Naive thymus-derived CD8-positive, alpha-beta T cell (primary cell): ENCODE measurements at regions not wholly inside any gene's neighbourhood (a gene's known extent, or its start where the extent isn't known, plus 50 kb on each side); places are given as distances from the start of the nearest gene placed in this dataset.

Source experiments
- ATAC-seq, 2 donors: fragments of 150-1000 bp; cut with Tn5 transposase in 1 of 2; sonication (Bioruptor Pico), chemical (Tn5 transposase) in 1 of 2; 1 replicate in 1 of 2; 2 replicates in 1 of 2; pipeline ENCODE4 v1.10.0; 2021; ENCODE audit warnings: mild to moderate bottlenecking in 2 of 2, moderate library complexity in 2 of 2
- POLR2A ChIA-PET: fragments of 350-600 bp; sonication (Branson Sonifier 250); formaldehyde crosslinking; loops from one replicate; lab custom pipeline; 2021; ENCODE audit warnings: antibody characterized with exemption; lab: Charles Lee
- DNase-seq, 10 donors: peaks; one replicate each; pipeline versions ENCODE4 v3.0.0 to v3.0.0-alpha.2; 2020 to 2022
- H3K27ac Mint-ChIP-seq, 10 donors: one replicate each; pipeline ENCODE4 v1.8.0; 2020 to 2022; ENCODE audit warnings: mild to moderate bottlenecking in 10 of 10, mixed read lengths in 10 of 10, moderate library complexity in 4 of 10, inconsistent platforms in 1 of 10
- H3K27me3 Mint-ChIP-seq, 5 donors: one replicate each; pipeline ENCODE4 v1.8.0; 2021 to 2022; ENCODE audit warnings: mixed read lengths in 5 of 5
- H3K36me3 Mint-ChIP-seq, 3 donors: one replicate each; pipeline ENCODE4 v1.8.0; 2020 to 2022; ENCODE audit warnings: mixed read lengths in 3 of 3, mild to moderate bottlenecking in 2 of 3, inconsistent platforms in 1 of 3
- H3K4me1 Mint-ChIP-seq, 4 donors: one replicate each; pipeline ENCODE4 v1.8.0; 2021 to 2022; ENCODE audit warnings: mixed read lengths in 4 of 4
- H3K4me3 Mint-ChIP-seq, 10 donors: one replicate each; pipeline ENCODE4 v1.8.0; 2020 to 2022; ENCODE audit warnings: mild to moderate bottlenecking in 10 of 10, mixed read lengths in 10 of 10, moderate library complexity in 6 of 10, inconsistent platforms in 1 of 10
- H3K9me3 Mint-ChIP-seq, 9 donors: one replicate each; pipeline ENCODE4 v1.8.0; 2020 to 2022; ENCODE audit warnings: mixed read lengths in 9 of 9, mild to moderate bottlenecking in 3 of 9, inconsistent platforms in 1 of 9, moderate library complexity in 1 of 9

DNA sequence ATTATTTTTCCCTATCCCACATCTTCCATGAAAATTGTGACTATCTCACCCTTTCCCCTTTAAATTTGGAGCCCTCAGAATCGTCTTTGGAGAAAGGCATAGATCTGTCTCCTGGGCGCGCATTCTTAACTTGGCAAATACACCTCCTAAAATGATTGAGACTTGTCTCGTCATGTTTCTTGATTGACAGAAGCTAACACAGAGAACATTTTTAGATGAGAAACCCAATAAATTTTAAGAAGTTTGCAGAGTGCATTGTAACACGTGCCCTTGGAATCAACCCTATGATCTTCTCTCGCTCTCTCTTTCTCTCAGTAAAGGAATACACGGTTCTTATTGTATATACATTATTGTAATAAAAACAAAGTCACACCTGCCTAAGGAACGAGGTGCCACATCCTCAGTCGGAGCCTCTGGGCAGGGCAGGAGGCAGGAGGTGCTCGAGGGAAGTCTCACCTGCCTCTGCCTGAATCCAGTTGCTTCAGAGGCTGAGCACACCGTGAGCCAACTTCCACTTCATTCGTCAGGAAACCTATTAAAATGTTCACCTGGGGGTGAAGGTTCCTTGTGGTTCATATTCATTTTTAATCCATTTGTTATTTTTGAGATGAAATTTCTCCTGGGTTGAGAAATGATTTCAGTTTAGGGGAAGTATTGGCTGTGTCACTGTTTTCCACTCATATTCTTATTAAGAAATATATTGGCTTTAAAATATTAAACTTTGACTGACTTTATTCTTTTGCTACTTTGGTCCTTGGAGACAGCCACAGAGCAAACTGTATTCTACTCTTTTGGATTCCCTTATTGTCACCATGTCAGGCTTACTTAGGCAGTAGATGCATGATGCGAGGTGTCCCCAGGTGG lies 90.5 kb upstream of the THBS2 start:
- DNase-seq (no peak), ATAC-seq (no peak)
- Mint-ChIP-seq H3K9me3 (peaks cover 0 to 2% (median 0%) of the 10 kb centered on the region in 9 donors), H3K4me1 (no peaks in the 10 kb centered on the region), H3K27ac (no peak overlapping the region), H3K4me3 (no peak overlapping the region), H3K36me3 (no peaks in the 10 kb centered on the region), H3K27me3 (peaks cover 3 to 26% (median 18%) of the 10 kb centered on the region in 5 donors)
- POLR2A ChIA-PET = no interaction called here

DNA sequence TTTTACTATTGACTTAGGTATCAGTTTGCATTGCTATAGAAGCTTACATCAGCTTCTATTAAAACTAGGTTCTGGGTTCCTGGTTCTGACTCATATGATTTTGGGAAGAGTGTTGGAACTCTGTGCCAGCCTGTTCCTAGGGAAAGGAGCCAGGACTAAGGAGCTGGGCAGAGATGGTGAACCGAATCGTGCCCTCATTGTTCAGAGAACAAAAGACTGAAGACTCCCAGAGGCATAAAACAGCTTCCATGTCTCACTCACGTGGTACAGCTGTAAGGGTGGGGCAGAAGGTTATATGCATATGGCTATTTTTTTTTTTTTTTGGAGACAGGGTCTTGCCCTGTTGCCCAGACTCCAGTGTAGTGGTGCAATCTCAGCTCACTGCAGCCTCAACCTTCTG lies 89.1 kb upstream of the THBS2 start:
- Mint-ChIP-seq H3K36me3 (no peaks in the 10 kb centered on the region), H3K4me1 (no peaks in the 10 kb centered on the region), H3K27ac (no peak overlapping the region), H3K9me3 (no peaks in the 10 kb centered on the region), H3K27me3 (peaks cover 2 to 26% (median 18%) of the 10 kb centered on the region in 5 donors), H3K4me3 (no peak overlapping the region)
- POLR2A ChIA-PET = no interaction called here
- no peak for ATAC-seq
- no peak for DNase-seq

DNA sequence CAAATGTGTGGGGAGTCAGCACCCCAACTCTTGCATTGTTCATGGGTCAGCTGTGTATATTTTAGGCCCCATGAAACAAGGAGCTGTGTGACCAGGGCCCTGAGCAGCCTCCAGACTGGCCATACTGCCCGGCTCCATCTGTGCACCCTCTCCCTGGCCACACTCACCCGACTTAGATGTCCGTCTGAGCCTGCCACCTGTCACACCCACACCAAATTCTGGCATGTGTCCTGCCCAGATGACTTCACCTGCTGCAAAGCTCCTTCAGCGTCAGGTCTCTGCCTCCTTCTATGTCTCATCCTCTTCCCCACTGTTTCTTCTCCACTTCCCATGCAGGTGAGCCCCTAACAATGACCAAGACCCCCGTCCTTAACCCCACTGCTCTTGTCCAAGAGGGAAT lies 88.1 kb upstream of the THBS2 start:
- DNase-seq (no peak), ATAC-seq (no peak)
- Mint-ChIP-seq H3K27me3 (peaks cover 2 to 26% (median 18%) of the 10 kb centered on the region in 5 donors), H3K9me3 (no peaks in the 10 kb centered on the region), H3K4me1 (no peaks in the 10 kb centered on the region), H3K27ac (no peak overlapping the region), H3K36me3 (no peaks in the 10 kb centered on the region), H3K4me3 (no peak overlapping the region)
- POLR2A ChIA-PET = no interaction called here

DNA sequence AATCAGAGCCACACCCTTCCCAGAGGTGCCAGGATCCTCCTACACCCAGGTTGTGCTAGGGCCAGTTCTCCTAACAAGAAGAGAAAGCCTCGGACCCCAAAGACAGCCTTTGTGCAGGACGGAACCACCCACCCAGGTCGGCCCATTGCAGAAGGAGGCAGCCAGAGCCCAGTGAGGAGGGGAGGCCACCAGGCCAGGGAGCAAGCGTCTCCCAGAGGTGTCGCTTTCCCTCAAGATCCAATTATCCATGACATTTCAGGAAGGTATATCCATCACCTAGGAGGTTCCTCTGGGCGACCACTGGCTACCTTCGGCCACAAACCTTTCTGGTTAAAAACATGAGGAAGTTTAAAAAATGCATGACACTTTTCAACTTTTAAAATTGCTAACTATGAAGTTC lies 87.4 kb upstream of the THBS2 start:
- Mint-ChIP-seq H3K4me1 (no peaks in the 10 kb centered on the region), H3K4me3 (no peak overlapping the region), H3K27ac (no peak overlapping the region), H3K36me3 (no peaks in the 10 kb centered on the region), H3K9me3 (no peaks in the 10 kb centered on the region), H3K27me3 (peaks cover 2 to 26% (median 17%) of the 10 kb centered on the region in 5 donors)
- no peak for DNase-seq
- POLR2A ChIA-PET = no interaction called here
- no peak for ATAC-seq

DNA sequence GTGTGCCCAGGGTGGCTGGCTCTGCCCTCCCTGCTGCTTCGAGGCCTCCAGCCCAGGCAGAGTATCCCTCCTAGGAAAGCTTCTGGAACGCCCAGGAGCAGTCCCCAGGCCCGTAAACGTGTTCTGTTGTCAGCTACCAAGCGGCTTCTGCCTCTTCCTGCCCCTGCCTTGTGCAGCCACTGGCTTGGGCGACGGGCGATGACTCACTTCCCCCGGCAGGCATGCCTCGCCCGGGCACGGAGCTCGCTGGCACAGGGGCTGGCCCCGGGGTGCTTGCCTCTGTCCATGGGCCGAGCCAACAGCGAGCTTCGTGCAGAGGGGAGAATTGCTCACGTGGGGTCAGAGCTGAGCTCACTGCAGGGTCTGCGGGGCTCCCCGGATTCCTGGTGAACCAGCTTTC lies 86.7 kb upstream of the THBS2 start:
- peaks cover 2 to 26% (median 13%) of the 10 kb centered on the region in 5 donors for H3K27me3 Mint-ChIP-seq
- no peaks in the 10 kb centered on the region for H3K36me3 Mint-ChIP-seq
- ATAC-seq = no peak
- POLR2A ChIA-PET = no interaction called here
- H3K9me3 Mint-ChIP-seq = no peaks in the 10 kb centered on the region
- H3K27ac Mint-ChIP-seq = no peak overlapping the region
- no peaks in the 10 kb centered on the region for H3K4me1 Mint-ChIP-seq
- no peak for DNase-seq
- no peak overlapping the region for H3K4me3 Mint-ChIP-seq

DNA sequence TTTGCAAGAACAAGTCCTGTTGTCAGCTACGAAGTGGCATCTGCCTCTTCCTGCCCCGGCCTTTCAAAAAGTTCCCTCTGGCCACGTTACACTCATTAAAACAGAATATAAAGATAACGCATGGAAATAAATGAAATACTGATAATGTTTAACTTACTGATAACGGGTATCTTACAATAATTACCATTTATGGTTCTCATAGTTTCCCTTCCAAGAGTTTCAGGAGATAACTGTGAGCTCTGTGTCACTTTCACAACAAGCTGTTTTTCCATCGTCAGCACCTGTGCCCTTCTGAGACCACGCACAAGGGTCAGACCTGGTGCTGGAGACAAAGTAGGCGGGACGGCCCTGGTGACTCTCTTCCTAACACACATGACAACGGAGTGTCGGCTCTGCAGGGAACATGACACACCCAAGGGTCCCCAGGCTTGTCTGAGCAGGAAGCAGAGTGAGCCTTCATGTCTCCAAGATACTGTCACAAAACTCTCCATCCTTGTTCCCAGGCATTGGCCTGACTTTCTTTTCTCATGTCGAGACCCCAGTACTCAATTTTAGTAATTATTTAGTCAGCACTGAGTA lies 86.2 kb upstream of the THBS2 start:
- Mint-ChIP-seq H3K27me3 (peaks cover 3 to 26% (median 12%) of the 10 kb centered on the region in 5 donors), H3K36me3 (no peaks in the 10 kb centered on the region), H3K27ac (no peak overlapping the region), H3K9me3 (no peaks in the 10 kb centered on the region), H3K4me1 (no peaks in the 10 kb centered on the region), H3K4me3 (no peak overlapping the region)
- POLR2A ChIA-PET = no interaction called here
- DNase-seq (no peak), ATAC-seq (no peak)

DNA sequence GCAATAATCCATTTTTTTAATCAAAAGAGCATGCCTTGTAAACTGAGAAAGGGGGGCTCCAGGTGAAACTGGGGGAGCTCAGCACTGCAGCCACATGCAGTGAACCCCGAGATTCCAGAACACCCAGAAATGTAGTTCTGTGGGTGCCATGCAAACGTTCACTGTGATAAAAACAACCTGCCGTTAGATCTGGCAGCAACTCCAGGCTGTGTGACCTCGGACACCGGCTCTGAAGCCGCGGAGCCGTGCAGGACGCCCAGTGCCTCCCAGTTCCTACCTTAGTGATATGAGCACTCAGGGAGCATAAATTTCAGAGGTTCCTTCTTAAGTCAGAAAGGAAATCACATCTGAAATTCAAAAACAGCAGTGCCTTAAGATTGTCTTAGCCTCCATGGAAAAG lies 85.4 kb upstream of the THBS2 start:
- Mint-ChIP-seq H3K9me3 (no peaks in the 10 kb centered on the region), H3K27me3 (peaks cover 3 to 23% (median 8%) of the 10 kb centered on the region in 5 donors), H3K4me3 (no peak overlapping the region), H3K4me1 (no peaks in the 10 kb centered on the region), H3K36me3 (no peaks in the 10 kb centered on the region), H3K27ac (no peak overlapping the region)
- POLR2A ChIA-PET = no interaction called here
- ATAC-seq (no peak), DNase-seq (no peak)

DNA sequence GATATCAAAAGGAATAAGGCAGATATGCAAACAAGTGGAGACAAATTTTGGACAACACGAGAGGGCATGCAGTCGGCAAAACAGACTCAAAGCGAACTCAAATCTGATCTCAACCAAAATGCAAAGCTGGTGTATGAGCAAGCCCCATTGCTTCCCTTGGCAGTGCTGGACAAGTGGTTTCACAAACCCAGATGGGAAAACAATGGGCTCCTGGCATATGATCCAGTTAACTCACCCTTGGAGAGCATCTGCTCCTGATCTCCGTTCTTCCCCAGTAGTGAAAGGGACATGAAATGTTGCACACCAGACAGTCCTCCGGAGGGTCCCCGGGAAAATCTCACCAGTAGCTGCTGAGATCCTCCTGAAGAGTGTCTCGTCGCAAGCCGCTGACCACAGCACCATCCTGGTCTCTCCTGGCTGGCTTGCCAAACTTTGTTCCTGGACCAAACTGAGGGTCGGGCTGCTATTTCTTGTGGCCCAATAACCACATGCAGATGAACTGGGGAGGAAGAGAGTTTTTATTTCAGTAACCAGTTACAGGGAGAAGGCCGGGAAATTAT lies 84.3 kb upstream of the THBS2 start:
- no peak for DNase-seq
- peaks cover 3 to 22% (median 13%) of the 10 kb centered on the region in 5 donors for H3K27me3 Mint-ChIP-seq
- no peak for ATAC-seq
- H3K4me3 Mint-ChIP-seq = no peak overlapping the region
- no peaks in the 10 kb centered on the region for H3K9me3 Mint-ChIP-seq
- H3K36me3 Mint-ChIP-seq = no peaks in the 10 kb centered on the region
- H3K27ac Mint-ChIP-seq = no peak overlapping the region
- POLR2A ChIA-PET = no interaction called here
- H3K4me1 Mint-ChIP-seq = no peaks in the 10 kb centered on the region

DNA sequence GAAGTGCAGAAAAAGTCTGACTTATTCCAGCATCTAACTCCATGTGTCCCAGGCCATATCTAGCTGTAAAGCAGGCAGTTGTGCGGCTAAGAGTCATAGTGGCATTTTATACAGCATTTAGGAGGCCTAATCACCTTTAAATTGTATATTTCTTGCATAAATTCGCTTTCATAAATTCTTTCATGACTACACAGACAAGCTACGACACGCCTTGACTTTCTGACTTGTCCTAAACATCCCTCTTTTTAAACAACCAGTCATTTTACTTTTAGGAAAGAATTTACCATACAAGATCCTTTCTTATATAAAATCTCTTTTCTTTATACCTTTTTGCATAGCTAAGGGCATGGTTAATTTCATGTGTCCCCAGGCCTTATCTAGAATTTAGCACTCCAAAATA lies 81.7 kb upstream of the THBS2 start:
- no peak for DNase-seq
- H3K4me1 Mint-ChIP-seq = no peaks in the 10 kb centered on the region
- no peak overlapping the region for H3K4me3 Mint-ChIP-seq
- POLR2A ChIA-PET = no interaction called here
- no peaks in the 10 kb centered on the region for H3K36me3 Mint-ChIP-seq
- no peak overlapping the region for H3K27ac Mint-ChIP-seq
- no peaks in the 10 kb centered on the region for H3K9me3 Mint-ChIP-seq
- ATAC-seq = no peak
- H3K27me3 Mint-ChIP-seq = peaks cover 8 to 31% (median 16%) of the 10 kb centered on the region in 5 donors

DNA sequence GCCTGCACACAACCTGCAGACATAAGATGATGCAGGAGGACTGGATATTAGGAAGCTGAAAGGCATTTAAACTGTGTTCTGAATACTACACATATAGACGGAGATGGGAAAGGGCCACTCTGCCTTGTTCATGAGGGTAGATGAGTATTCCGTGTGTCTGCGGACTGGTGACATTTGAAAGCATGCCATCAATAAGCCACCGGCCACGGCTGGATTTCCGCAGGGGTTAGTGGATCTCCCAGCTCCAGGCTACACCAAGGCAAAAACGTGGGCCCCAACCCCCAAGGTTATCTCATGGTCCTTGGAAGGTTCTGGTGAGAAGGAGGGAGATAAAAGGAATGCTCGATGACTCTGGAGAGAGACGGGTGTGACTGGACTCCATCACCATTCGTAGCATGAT lies 78.6 kb upstream of the THBS2 start:
- H3K36me3 Mint-ChIP-seq = no peaks in the 10 kb centered on the region
- H3K4me3 Mint-ChIP-seq = no peak overlapping the region
- H3K4me1 Mint-ChIP-seq = no peaks in the 10 kb centered on the region
- DNase-seq (no peak), ATAC-seq (no peak)
- H3K9me3 Mint-ChIP-seq = no peaks in the 10 kb centered on the region
- peaks cover 13 to 53% (median 21%) of the 10 kb centered on the region in 5 donors for H3K27me3 Mint-ChIP-seq
- POLR2A ChIA-PET = no interaction called here
- no peak overlapping the region for H3K27ac Mint-ChIP-seq

DNA sequence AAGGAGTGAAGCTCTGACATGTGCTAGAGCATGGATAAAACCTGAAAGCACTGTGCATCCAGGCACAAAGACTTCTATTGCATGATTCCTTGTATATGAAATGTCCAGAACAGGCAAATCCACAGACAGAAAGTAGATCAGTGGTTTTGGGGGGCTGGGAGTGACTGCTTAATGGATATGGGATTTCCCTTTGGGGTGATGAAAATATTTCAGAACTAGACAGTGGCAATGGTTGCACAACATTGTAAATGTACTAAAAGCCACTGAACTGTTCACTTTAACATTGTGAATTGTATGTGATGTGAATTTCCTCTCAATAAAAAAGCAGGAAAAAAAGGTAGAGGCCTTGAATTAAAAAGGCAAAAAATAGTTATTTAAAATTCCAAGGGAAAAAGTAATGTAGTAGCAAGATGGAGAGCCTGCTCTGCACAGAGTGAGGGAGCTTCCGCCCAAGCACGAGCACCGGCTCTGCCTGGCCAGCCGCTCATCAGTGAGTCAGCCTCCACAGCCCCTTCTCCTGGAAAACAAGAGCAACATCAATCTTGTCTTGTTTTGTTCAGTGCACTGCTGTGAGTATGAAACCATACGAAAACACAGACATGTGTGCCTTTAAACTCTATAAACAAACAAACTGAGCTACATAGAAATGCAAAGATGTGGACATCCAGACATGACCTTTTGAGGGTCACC lies 74.6 kb upstream of the THBS2 start:
- H3K36me3 Mint-ChIP-seq = no peaks in the 10 kb centered on the region
- peaks cover 17 to 67% (median 28%) of the 10 kb centered on the region in 5 donors for H3K27me3 Mint-ChIP-seq
- H3K4me3 Mint-ChIP-seq = no peak overlapping the region
- no peak overlapping the region for H3K27ac Mint-ChIP-seq
- POLR2A ChIA-PET = no interaction called here
- H3K9me3 Mint-ChIP-seq = no peaks in the 10 kb centered on the region
- no peak for DNase-seq
- ATAC-seq = no peak
- H3K4me1 Mint-ChIP-seq = no peaks in the 10 kb centered on the region

DNA sequence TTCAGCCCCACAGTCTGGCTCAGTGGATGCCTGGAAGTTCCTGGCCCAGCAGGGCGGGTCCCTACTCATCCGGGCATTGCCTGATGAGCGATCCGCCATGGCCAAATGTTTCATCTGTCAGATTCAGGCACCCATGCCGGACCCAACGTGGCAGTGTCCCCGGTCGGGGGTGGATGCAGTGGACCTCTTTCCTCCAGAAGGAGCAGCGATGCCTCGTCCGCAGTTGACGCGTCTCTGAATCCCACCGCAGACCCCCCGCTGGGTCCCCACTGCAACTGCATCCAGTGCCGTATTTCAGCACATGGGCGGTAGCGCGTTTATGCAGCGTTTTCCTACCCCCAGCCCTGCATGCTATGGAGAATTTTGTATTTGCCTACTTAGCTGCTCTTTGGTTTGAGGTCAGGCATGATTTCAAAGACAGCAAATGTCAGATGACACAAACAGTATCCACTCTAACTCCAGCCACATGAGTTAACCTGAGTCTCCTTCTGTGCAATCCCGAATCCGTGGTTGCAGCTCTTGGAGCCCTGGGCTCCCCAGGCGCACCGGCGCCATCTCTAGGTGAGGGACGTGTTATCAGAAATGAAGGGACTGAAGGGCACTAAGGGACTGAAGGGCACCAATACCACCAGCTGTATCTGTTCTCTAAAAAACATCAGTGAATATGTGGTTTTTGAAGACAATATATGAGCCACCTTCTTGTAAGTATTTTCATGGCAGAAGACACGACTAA lies 72.6 kb upstream of the THBS2 start:
- Mint-ChIP-seq H3K4me3 (no peak overlapping the region), H3K27ac (no peak overlapping the region), H3K36me3 (no peaks in the 10 kb centered on the region), H3K9me3 (no peaks in the 10 kb centered on the region), H3K27me3 (peaks cover 12 to 57% (median 19%) of the 10 kb centered on the region in 5 donors), H3K4me1 (no peaks in the 10 kb centered on the region)
- DNase-seq (no peak), ATAC-seq (no peak)
- POLR2A ChIA-PET = no interaction called here
